BE2C (cell line): ENCODE measurements at regions not wholly inside any gene's neighbourhood (a gene's known extent, or its start where the extent isn't known, plus 50 kb on each side); places are given as distances from the start of the nearest gene placed in this dataset.

Source experiments
- DNase-seq: peaks from one replicate; pipeline ENCODE4 v3.0.0-alpha.2; 2020
- H3K27me3 ChIP-seq: fragments of 250-450 bp; sonication (Bioruptor Pico); 2 replicates; pipeline ENCODE4 v1.5.1; 2020; ENCODE audit warnings: mild to moderate bottlenecking
- H3K36me3 ChIP-seq: fragments of 250-450 bp; sonication (Bioruptor Pico); 2 replicates; pipeline ENCODE4 v1.5.1; 2020; ENCODE audit warnings: mild to moderate bottlenecking
- H3K4me1 ChIP-seq: fragments of 250-450 bp; sonication (Bioruptor Pico); 2 replicates; pipeline ENCODE4 v1.5.1; 2020
- H3K4me3 ChIP-seq: 2 replicates; pipeline ENCODE4 v1.5.1; 2011; ENCODE audit warnings: low read depth, low read length
- H3K9me3 ChIP-seq: fragments of 250-450 bp; sonication (Bioruptor Pico); 2 replicates; pipeline ENCODE4 v1.5.1; 2020
- TF ChIP-seq, protein P1 (sequence below): IDR thresholded peaks from 2 replicates; pipeline ENCODE4 v1.5.1; 2012; ENCODE audit warnings: mild to moderate bottlenecking, low read depth, low read length

DNA sequence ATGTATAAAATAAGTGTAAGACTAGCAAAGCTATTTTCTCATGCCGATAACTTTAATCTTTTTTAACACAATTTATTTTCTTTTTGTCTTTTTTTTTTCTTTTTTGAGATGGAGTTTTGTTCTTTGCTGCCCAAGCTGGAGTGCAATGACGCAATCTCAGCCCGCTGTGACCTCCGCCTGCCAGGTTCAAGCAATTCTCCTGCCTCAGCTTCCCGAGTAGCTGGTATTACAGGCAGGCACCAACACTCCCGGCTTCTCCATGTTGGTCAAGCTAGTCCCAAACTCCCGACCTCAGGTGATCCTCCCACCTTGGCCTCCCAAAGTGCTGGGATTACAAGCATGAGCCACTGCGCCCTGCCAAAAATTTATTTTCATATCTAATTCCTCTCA is 164.2 kb upstream of the SLIT2 start:
- Histone ChIP-seq H3K4me3 (no peak overlapping the region), H3K27me3 (peaks cover 2% of the 10 kb centered on the region; the same call in 1 of the 2 replicates), H3K9me3 (no peaks in the 10 kb centered on the region), H3K36me3 (no peaks in the 10 kb centered on the region), H3K4me1 (no peaks in the 10 kb centered on the region)
- no peak for DNase-seq
- TF ChIP-seq, protein P1, sequence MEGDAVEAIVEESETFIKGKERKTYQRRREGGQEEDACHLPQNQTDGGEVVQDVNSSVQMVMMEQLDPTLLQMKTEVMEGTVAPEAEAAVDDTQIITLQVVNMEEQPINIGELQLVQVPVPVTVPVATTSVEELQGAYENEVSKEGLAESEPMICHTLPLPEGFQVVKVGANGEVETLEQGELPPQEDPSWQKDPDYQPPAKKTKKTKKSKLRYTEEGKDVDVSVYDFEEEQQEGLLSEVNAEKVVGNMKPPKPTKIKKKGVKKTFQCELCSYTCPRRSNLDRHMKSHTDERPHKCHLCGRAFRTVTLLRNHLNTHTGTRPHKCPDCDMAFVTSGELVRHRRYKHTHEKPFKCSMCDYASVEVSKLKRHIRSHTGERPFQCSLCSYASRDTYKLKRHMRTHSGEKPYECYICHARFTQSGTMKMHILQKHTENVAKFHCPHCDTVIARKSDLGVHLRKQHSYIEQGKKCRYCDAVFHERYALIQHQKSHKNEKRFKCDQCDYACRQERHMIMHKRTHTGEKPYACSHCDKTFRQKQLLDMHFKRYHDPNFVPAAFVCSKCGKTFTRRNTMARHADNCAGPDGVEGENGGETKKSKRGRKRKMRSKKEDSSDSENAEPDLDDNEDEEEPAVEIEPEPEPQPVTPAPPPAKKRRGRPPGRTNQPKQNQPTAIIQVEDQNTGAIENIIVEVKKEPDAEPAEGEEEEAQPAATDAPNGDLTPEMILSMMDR, result no peak

DNA sequence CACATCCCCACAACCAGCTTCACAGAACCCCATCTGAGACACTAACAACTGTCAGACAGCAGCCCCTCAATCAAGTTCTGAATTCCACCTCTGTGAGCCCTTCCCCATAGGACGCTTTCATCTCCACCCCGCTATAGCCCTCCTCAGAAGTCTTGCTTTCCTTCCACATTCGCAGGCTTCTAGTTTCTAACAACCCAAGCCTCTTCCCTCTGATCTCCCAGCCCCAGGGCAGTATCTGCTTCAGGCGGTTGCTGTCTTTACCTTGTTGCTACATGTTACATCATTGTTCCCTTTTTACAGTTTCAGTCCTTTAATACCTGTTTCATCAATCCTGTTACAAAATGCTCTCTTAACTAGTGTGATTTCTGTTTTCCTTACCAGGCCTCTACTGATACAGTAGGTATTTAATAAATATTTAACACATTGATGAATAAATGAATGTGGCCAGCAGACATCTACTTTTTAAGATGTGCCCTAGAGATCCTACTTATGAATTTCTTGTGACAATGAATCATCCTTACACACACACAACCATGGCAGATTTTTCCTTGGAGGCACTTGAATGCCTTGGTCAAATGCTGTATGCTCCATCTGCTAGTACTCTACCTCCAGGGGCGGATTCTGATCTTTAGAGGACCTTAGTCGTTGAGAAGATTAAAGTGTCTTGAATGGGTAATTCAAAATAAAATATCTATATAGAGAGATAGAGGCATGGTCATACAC is 164.7 kb upstream of the SLIT2 start:
- Histone ChIP-seq H3K36me3 (no peaks in the 10 kb centered on the region), H3K4me1 (no peaks in the 10 kb centered on the region), H3K4me3 (no peak overlapping the region), H3K27me3 (no peaks in the 10 kb centered on the region), H3K9me3 (no peaks in the 10 kb centered on the region)
- DNase-seq, result no peak
- TF ChIP-seq, protein P1, result no peak

DNA sequence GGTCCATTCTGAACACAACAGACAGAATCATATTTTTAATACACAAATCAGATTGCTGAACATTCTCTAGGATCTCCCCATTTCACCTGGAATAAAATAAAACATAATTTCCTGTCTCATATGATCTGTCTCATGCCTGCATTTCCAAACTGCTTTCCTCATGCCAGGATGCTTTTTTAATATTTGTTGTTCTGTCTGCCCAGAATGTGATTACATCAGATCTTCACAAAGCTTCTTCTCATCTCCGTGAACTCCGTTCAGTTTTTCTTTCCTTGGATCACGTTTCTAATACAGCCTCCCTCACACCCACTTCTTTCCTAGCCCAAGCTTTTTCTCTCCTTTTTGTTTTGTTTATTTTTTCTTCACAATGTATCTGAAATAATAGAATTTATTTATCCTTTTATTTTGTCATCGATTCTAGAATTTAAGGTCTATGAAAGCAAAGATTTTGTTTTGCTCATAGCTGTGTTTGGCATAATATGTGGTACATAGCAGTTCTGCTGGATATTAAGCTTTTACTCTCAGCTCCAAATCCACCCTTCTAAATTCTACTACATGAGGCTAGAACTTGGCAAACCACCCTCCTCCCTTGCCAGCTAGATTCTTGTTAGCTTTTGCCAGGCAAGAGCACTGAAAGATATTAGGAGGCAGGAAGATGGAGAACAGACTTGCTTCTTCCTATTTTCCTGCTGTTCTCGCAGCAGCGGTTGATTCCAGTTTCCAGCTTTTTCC is 165.5 kb upstream of the SLIT2 start:
- Histone ChIP-seq H3K27me3 (no peaks in the 10 kb centered on the region), H3K36me3 (no peaks in the 10 kb centered on the region), H3K4me1 (no peaks in the 10 kb centered on the region), H3K9me3 (no peaks in the 10 kb centered on the region), H3K4me3 (no peak overlapping the region)
- TF ChIP-seq, protein P1, result no peak
- no peak for DNase-seq

DNA sequence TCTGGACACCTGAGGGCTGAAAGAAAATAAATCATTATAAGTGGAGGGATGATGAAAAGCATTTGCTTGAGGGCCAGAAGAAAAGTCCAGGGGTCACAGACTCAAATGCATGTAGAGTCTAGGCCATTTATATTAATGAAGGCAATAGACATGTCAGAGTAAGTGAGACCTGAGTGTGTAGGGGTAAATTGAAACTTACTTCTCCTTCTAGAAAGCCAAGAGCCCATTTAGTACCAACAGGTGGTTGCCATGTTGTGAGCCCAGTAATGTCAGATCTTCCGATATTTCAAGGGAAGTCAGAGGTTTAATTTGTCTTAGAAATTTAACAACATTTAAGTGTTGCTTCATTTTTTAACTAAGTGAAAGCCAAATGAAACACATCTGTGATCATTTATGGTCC is 166.1 kb upstream of the SLIT2 start:
- Histone ChIP-seq H3K4me1 (no peaks in the 10 kb centered on the region), H3K36me3 (no peaks in the 10 kb centered on the region), H3K4me3 (no peak overlapping the region), H3K27me3 (no peaks in the 10 kb centered on the region), H3K9me3 (no peaks in the 10 kb centered on the region)
- TF ChIP-seq, protein P1, result no peak
- no peak for DNase-seq

DNA sequence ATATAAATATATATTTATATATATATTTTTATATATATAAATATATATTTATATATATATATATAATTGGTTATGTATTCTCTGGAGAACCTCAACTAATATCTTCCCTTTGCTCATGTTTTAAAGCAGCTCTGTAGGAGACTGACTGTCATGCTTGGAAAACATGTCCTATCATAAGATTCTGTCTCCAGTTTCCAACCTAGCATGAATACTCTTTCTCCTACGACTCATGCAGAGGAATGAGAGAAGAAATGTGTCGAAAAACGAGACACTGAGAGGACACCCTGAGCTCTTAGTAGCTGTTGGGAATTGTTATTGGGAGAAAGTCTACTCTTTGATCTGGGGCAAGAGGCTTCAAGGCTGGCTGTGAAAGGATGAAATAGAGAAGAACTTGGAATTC is 166.5 kb upstream of the SLIT2 start:
- no peaks in the 10 kb centered on the region for H3K27me3 ChIP-seq
- no peaks in the 10 kb centered on the region for H3K4me1 ChIP-seq
- no peak for DNase-seq
- H3K36me3 ChIP-seq, result no peaks in the 10 kb centered on the region
- no peaks in the 10 kb centered on the region for H3K9me3 ChIP-seq
- TF ChIP-seq, protein P1, result no peak
- H3K4me3 ChIP-seq, result no peak overlapping the region

DNA sequence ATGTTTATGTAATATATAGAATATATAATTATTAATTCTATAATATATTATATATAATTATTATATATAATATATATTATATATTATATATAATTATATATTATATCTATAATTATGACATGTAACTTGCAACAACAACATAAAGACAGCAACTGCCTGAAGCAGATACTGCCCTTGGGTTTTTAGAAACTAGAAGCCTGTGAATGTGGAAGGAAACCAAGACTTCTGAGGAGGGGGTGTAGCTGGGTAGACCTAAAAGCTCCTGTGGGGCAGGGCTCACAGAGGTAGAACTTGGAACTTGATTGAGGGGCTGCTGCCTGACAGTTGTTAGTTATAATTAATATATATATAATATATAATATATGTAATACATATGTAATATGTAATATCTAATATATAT is 167.2 kb upstream of the SLIT2 start:
- H3K9me3 ChIP-seq, result no peaks in the 10 kb centered on the region
- no peak for DNase-seq
- no peaks in the 10 kb centered on the region for H3K4me1 ChIP-seq
- H3K4me3 ChIP-seq, result no peak overlapping the region
- H3K27me3 ChIP-seq, result no peaks in the 10 kb centered on the region
- TF ChIP-seq, protein P1, result no peak
- no peaks in the 10 kb centered on the region for H3K36me3 ChIP-seq
